Left lung (tissue), 4 donors: ENCODE measurements at regions not wholly inside any gene's neighbourhood (a gene's known extent, or its start where the extent isn't known, plus 50 kb on each side); places are given as distances from the start of the nearest gene placed in this dataset.

Experiments
- ATAC-seq: fragments of 200-7000 bp; cut with Tn5 transposase; one replicate; pipeline ENCODE4 v1.9.1; 2020; ENCODE audit warnings: moderate library complexity
- DNase-seq, 4 donors: peaks; one replicate each; pipeline ENCODE4 v3.0.0-alpha.2; 2013 to 2020
- H3K27ac ChIP-seq, 2 donors: fragments of 200-600 bp; sonication (generic) in 1 of 2; one replicate each; pipeline versions ENCODE4 v1.5.0 to v1.8.0; 2020 to 2021
- H3K27me3 ChIP-seq, 2 donors: fragments of 200-600 bp; sonication (generic) in 1 of 2; one replicate each; pipeline versions ENCODE4 v1.5.0 to v1.8.0; 2020 to 2021
- H3K36me3 ChIP-seq, 2 donors: fragments of 200-600 bp; sonication (generic) in 1 of 2; one replicate each; pipeline versions ENCODE4 v1.5.0 to v1.8.0; 2020 to 2021
- H3K4me1 ChIP-seq, 2 donors: fragments of 200-600 bp; one replicate each; pipeline ENCODE4 v1.8.0; 2021
- H3K4me3 ChIP-seq, 2 donors: fragments of 200-600 bp; sonication (generic) in 1 of 2; one replicate each; pipeline versions ENCODE4 v1.5.0 to v1.8.0; 2020 to 2021; ENCODE audit warnings: mild to moderate bottlenecking in 1 of 2
- H3K9me3 ChIP-seq, 2 donors: fragments of 200-600 bp; sonication (generic) in 1 of 2; one replicate each; pipeline versions ENCODE4 v1.5.0 to v1.8.0; 2020 to 2021
- CTCF ChIP-seq, 2 donors: fragments of 200-600 bp; sonication (generic) in 1 of 2; IDR thresholded peaks; one replicate each; pipeline versions ENCODE4 v1.5.0 to v1.8.0; 2021; ENCODE audit warnings: antibody characterized with exemption in 2 of 2
- intact Hi-C, 2 donors: fragments of 100-400 bp; cut with DNase I; formaldehyde crosslinking; loops; one replicate each; pipeline versions ENCODE4 v1.11.2 to v1.14.2; 2022
- donor health status: DM: no; HTN: yes; CAD: no.
- donor health status: DM: no; HTN: no; CAD: no.

GRCh38 chr2:217095511-217096205, 235.8 kb upstream of the TNP1 start:
- Histone ChIP-seq H3K4me1 (no peaks in the 10 kb centered on the region), H3K27ac (no peak overlapping the region), H3K36me3 (no peaks in the 10 kb centered on the region), H3K9me3 (no peaks in the 10 kb centered on the region), H3K27me3 (no peaks in the 10 kb centered on the region), H3K4me3 (no peak overlapping the region)
- DNase-seq (no peak), ATAC-seq (no peak)
- intact Hi-C loops, result no loop called here
- no peak for TF ChIP-seq CTCF (IDR thresholded peaks at IDR 0.05)

GRCh38 chr2:217092710-217093379, 233.0 kb upstream of the TNP1 start:
- no peaks in the 10 kb centered on the region for H3K9me3 ChIP-seq
- DNase-seq, result no peak
- H3K4me1 ChIP-seq, result peaks cover 0 to 6% of the 10 kb centered on the region in 2 donors
- intact Hi-C loops, result no loop called here
- no peaks in the 10 kb centered on the region for H3K36me3 ChIP-seq
- no peak overlapping the region for H3K27ac ChIP-seq
- H3K4me3 ChIP-seq, result no peak overlapping the region
- H3K27me3 ChIP-seq, result no peaks in the 10 kb centered on the region
- no peak for TF ChIP-seq CTCF (IDR thresholded peaks at IDR 0.05)
- no peak for ATAC-seq

GRCh38 chr2:217091531-217091930, 231.7 kb upstream of the TNP1 start:
- Histone ChIP-seq H3K27ac (no peak overlapping the region), H3K27me3 (no peaks in the 10 kb centered on the region), H3K4me3 (no peak overlapping the region), H3K36me3 (no peaks in the 10 kb centered on the region), H3K4me1 (peaks cover 0 to 6% of the 10 kb centered on the region in 2 donors), H3K9me3 (no peaks in the 10 kb centered on the region)
- DNase-seq (no peak), ATAC-seq (no peak)
- TF ChIP-seq CTCF (IDR thresholded peaks at IDR 0.05), result no peak
- intact Hi-C loops, result no loop called here

- H3K27ac ChIP-seq, result no peak overlapping the region
- no peak overlapping the region for H3K4me3 ChIP-seq
- peaks cover 0 to 6% of the 10 kb centered on the region in 2 donors for H3K4me1 ChIP-seq
- ATAC-seq, result no peak
- no peak for DNase-seq
- H3K27me3 ChIP-seq, result no peaks in the 10 kb centered on the region
- H3K36me3 ChIP-seq, result no peaks in the 10 kb centered on the region
- intact Hi-C loops, result no loop called here
- no peaks in the 10 kb centered on the region for H3K9me3 ChIP-seq
- TF ChIP-seq CTCF (IDR thresholded peaks at IDR 0.05), result no peak
These were observed 231.0 kb upstream of the TNP1 start for GRCh38 chr2:217090884-217091283.

GRCh38 chr2:217090024-217090473, 230.2 kb upstream of the TNP1 start:
- no peaks in the 10 kb centered on the region for H3K36me3 ChIP-seq
- no peak overlapping the region for H3K27ac ChIP-seq

More at GRCh38 chr2:217090024-217090473, 230.2 kb upstream of the TNP1 start:
- ATAC-seq (no peak), DNase-seq (no peak)
- intact Hi-C loops, result no loop called here
- TF ChIP-seq CTCF (IDR thresholded peaks at IDR 0.05), result no peak
- H3K27me3 ChIP-seq, result no peaks in the 10 kb centered on the region
- H3K9me3 ChIP-seq, result no peaks in the 10 kb centered on the region
- H3K4me1 ChIP-seq, result peaks cover 0 to 6% of the 10 kb centered on the region in 2 donors
- H3K4me3 ChIP-seq, result no peak overlapping the region
